ENCODE measurements at regions not wholly inside any gene's neighbourhood (a gene's known extent, or its start where the extent isn't known, plus 50 kb on each side); places are given as distances from the start of the nearest gene placed in this dataset.

DNA sequence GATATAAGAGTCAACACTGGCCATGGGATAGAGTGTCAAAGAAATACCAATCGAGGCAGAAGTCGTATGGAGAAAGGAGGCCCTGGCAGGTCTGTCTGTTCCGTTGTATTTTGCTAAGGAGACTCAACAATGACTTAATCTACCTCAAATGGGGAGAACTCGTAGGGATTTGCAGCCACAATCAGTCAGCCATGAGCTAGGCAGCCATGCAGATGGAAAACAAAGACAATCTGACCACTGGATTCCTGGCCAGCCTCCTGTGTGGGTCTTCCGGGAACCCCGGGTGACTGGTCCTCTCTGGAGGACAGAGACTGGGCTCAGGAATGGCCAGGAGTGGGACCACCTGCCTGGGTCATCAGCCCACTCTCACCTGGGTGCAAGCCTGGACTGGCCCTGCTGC, 167.8 kb downstream of the ETS2 start:
- CTCF ChIA-PET: interaction anchor here (0.6 kb wide), 1 partner anchor 52 kb away, joined by 3 read pairs; no protein-coding TSS in a partner anchor
- Histone ChIP-seq H3K4me3 (ENCODE audit: low read depth, low read length) (no peak overlapping the region), H3K4me1 (ENCODE audit: control insufficient read depth, insufficient read depth, low read length) (no peaks in the 10 kb centered on the region; the same call in 1 of the 2 replicates), H3K36me3 (ENCODE audit: control insufficient read depth in 2 of 2, insufficient read depth in 1 of 2, low read length in 2 of 2) (no peaks in the 10 kb centered on the region), H3K9me3 (ENCODE audit: control insufficient read depth, insufficient read depth, low read depth, low read length) (no peaks in the 10 kb centered on the region), H3K27ac (ENCODE audit: extremely low read depth, low read depth, low read length) (no peak overlapping the region)
- no peak for TF ChIP-seq ZNF610 (tag by site-specific recombination; IDR thresholded peaks at IDR 0.05; ENCODE audit: borderline replicate concordance)
- TF ChIP-seq, protein P1, sequence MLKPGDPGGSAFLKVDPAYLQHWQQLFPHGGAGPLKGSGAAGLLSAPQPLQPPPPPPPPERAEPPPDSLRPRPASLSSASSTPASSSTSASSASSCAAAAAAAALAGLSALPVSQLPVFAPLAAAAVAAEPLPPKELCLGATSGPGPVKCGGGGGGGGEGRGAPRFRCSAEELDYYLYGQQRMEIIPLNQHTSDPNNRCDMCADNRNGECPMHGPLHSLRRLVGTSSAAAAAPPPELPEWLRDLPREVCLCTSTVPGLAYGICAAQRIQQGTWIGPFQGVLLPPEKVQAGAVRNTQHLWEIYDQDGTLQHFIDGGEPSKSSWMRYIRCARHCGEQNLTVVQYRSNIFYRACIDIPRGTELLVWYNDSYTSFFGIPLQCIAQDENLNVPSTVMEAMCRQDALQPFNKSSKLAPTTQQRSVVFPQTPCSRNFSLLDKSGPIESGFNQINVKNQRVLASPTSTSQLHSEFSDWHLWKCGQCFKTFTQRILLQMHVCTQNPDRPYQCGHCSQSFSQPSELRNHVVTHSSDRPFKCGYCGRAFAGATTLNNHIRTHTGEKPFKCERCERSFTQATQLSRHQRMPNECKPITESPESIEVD (tag by site-specific recombination; IDR thresholded peaks at IDR 0.05): no peak
- no peak for TF ChIP-seq ZBTB8A (tag by site-specific recombination; IDR thresholded peaks at IDR 0.05)
- POLR2A ChIA-PET: no interaction called here

DNA sequence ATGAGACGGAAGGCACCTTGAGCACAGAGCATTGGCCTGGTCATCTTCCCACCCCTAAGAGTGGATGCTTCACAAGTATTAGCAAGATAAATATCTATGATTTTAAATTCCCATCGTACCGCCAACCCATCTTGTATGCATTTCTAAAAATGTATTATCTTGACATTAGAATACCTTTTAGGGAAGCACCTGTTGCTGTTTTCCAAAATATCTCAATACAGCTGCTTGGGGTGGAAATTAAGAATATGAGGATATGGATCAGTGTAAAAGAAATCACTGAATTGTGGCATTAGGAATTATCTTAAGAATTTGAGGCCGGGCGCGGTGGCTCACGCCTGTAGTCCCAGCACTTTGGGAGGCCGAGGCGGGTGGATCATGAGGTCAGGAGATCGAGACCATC, 166.3 kb downstream of the ETS2 start:
- TF ChIP-seq, protein P2, sequence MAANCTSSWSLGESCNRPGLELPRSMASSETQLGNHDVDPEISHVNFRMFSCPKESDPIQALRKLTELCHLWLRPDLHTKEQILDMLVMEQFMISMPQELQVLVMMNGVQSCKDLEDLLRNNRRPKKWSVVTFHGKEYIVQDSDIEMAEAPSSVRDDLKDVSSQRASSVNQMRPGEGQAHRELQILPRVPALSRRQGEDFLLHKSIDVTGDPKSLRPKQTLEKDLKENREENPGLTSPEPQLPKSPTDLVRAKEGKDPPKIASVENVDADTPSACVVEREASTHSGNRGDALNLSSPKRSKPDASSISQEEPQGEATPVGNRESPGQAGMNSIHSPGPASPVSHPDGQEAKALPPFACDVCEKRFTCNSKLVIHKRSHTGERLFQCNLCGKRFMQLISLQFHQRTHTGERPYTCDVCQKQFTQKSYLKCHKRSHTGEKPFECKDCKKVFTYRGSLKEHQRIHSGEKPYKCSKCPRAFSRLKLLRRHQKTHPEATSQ (tag by site-specific recombination; IDR thresholded peaks at IDR 0.05): no peak
- TF ChIP-seq ZNF664 (tag by site-specific recombination; IDR thresholded peaks at IDR 0.05) (no peak), SCRT1 (tag by site-specific recombination; IDR thresholded peaks at IDR 0.05; ENCODE audit: borderline replicate concordance) (peak; percentile 52; the same call in 1 of the 2 replicates), ZNF501 (tag by site-specific recombination; IDR thresholded peaks at IDR 0.05) (no peak), SCRT2 (tag by site-specific recombination; IDR thresholded peaks at IDR 0.05) (peak; percentile 69)
- TF ChIP-seq, protein P3, sequence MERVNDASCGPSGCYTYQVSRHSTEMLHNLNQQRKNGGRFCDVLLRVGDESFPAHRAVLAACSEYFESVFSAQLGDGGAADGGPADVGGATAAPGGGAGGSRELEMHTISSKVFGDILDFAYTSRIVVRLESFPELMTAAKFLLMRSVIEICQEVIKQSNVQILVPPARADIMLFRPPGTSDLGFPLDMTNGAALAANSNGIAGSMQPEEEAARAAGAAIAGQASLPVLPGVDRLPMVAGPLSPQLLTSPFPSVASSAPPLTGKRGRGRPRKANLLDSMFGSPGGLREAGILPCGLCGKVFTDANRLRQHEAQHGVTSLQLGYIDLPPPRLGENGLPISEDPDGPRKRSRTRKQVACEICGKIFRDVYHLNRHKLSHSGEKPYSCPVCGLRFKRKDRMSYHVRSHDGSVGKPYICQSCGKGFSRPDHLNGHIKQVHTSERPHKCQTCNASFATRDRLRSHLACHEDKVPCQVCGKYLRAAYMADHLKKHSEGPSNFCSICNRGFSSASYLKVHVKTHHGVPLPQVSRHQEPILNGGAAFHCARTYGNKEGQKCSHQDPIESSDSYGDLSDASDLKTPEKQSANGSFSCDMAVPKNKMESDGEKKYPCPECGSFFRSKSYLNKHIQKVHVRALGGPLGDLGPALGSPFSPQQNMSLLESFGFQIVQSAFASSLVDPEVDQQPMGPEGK (tag by site-specific recombination; IDR thresholded peaks at IDR 0.05): no peak
- no peak overlapping the region for H3K27ac ChIP-seq (ENCODE audit: extremely low read depth, low read depth, low read length)

DNA sequence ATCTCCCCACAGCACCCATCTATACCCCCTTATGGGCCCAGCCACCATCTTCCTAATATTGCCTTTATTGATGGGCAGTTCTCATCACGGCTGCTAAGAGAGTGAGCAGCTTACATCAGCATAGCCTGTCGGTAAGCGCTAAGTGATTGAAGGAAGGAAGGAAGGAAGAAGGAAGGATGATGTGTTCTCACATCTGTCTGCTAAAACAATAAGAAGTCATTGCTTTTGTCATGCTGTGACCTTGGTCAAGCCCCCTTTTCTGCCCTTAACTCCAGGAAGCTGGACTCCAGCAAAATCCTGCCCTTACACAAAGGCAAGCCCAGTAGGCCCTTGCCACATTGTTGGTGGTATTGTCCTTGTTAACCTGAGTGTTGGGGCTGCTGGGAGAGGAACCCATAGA, 165.0 kb downstream of the ETS2 start:
- TF ChIP-seq GLIS2 (tag by site-specific recombination; IDR thresholded peaks at IDR 0.05) (no peak), ZNF24 (tag by site-specific recombination; IDR thresholded peaks at IDR 0.05) (no peak), ZNF10 (tag by site-specific recombination; IDR thresholded peaks at IDR 0.05) (no peak), ZNF747 (tag by site-specific recombination; IDR thresholded peaks at IDR 0.05) (no peak), ZSCAN23 (tag by site-specific recombination; IDR thresholded peaks at IDR 0.05) (no peak), ZNF600 (tag by site-specific recombination; IDR thresholded peaks at IDR 0.05) (no peak), GLI2 (tag by site-specific recombination; IDR thresholded peaks at IDR 0.05; ENCODE audit: borderline replicate concordance, low read depth) (no peak), ZBTB8A (tag by site-specific recombination; IDR thresholded peaks at IDR 0.05) (no peak), ZNF777 (tag by site-specific recombination; IDR thresholded peaks at IDR 0.05; ENCODE audit: borderline replicate concordance) (no peak)
- TF ChIP-seq, protein P4, sequence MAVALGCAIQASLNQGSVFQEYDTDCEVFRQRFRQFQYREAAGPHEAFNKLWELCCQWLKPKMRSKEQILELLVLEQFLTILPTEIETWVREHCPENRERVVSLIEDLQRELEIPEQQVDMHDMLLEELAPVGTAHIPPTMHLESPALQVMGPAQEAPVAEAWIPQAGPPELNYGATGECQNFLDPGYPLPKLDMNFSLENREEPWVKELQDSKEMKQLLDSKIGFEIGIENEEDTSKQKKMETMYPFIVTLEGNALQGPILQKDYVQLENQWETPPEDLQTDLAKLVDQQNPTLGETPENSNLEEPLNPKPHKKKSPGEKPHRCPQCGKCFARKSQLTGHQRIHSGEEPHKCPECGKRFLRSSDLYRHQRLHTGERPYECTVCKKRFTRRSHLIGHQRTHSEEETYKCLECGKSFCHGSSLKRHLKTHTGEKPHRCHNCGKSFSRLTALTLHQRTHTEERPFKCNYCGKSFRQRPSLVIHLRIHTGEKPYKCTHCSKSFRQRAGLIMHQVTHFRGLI (tag by site-specific recombination; IDR thresholded peaks at IDR 0.05): no peak
- TF ChIP-seq, protein P3 (tag by site-specific recombination; IDR thresholded peaks at IDR 0.05): no peak
- TF ChIP-seq, protein P5, sequence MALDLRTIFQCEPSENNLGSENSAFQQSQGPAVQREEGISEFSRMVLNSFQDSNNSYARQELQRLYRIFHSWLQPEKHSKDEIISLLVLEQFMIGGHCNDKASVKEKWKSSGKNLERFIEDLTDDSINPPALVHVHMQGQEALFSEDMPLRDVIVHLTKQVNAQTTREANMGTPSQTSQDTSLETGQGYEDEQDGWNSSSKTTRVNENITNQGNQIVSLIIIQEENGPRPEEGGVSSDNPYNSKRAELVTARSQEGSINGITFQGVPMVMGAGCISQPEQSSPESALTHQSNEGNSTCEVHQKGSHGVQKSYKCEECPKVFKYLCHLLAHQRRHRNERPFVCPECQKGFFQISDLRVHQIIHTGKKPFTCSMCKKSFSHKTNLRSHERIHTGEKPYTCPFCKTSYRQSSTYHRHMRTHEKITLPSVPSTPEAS (tag by site-specific recombination; IDR thresholded peaks at IDR 0.05): no peak
- TF ChIP-seq, protein P6, sequence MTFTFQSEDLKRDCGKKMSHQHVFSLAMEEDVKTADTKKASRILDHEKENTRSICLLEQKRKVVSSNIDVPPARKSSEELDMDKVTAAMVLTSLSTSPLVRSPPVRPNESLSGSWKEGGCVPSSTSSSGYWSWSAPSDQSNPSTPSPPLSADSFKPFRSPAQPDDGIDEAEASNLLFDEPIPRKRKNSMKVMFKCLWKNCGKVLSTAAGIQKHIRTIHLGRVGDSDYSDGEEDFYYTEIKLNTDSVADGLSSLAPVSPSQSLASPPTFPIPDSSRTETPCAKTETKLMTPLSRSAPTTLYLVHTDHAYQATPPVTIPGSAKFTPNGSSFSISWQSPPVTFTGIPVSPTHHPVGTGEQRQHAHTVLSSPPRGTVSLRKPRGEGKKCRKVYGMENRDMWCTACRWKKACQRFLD (tag by site-specific recombination; IDR thresholded peaks at IDR 0.05): no peak
- Histone ChIP-seq H3K27ac (ENCODE audit: extremely low read depth, low read depth, low read length) (no peak overlapping the region), H3K36me3 (ENCODE audit: control insufficient read depth in 2 of 2, insufficient read depth in 1 of 2, low read length in 2 of 2) (no peaks in the 10 kb centered on the region), H3K4me3 (ENCODE audit: low read depth, low read length) (no peak overlapping the region), H3K9me3 (ENCODE audit: control insufficient read depth, insufficient read depth, low read depth, low read length) (no peaks in the 10 kb centered on the region), H3K4me1 (ENCODE audit: control insufficient read depth, insufficient read depth, low read length) (no peaks in the 10 kb centered on the region; the same call in 1 of the 2 replicates)
- ChIA-PET CTCF (interaction anchor here (0.5 kb wide), 1 partner anchor 15 kb away, joined by 3 read pairs; no protein-coding TSS in a partner anchor), POLR2A (no interaction called here)

More for the DNA sequence above, 166.3 kb downstream of the ETS2 start:
- Histone ChIP-seq H3K36me3 (ENCODE audit: control insufficient read depth in 2 of 2, insufficient read depth in 1 of 2, low read length in 2 of 2) (no peaks in the 10 kb centered on the region), H3K9me3 (ENCODE audit: control insufficient read depth, insufficient read depth, low read depth, low read length) (no peaks in the 10 kb centered on the region), H3K4me1 (ENCODE audit: control insufficient read depth, insufficient read depth, low read length) (no peaks in the 10 kb centered on the region; the same call in 1 of the 2 replicates), H3K4me3 (ENCODE audit: low read depth, low read length) (no peak overlapping the region)
- POLR2A ChIA-PET: no interaction called here
- CTCF ChIA-PET: interaction anchor here (0.7 kb wide), 1 partner anchor 140 kb away, joined by 4 read pairs; no protein-coding TSS in a partner anchor
